Activated T-helper 2 cell treated with anti-CD3 and anti-CD28 coated beads, Interferon-gamma antibody, Interleukin-2, Interleukin-4, amounts not matched to agents 10 μg/mL and 5 μg/mL and 100 μg/mL, durations not matched to agents 14 hours and 24 hours and 36 hours (primary cell): ENCODE measurements at regions not wholly inside any gene's neighbourhood (a gene's known extent, or its start where the extent isn't known, plus 50 kb on each side); places are given as distances from the start of the nearest gene placed in this dataset.

Experiments
- DNase-seq: peaks from one replicate; pipeline ENCODE4 v3.0.0; 2021; ENCODE audit warnings: low spot score
- H3K27ac Mint-ChIP-seq: one replicate; pipeline ENCODE4 v1.8.0; 2021; ENCODE audit warnings: mixed read lengths
- H3K27me3 Mint-ChIP-seq: one replicate; pipeline ENCODE4 v1.8.0; 2021; ENCODE audit warnings: low read depth, mixed read lengths
- H3K36me3 Mint-ChIP-seq: one replicate; pipeline ENCODE4 v1.8.0; 2021; ENCODE audit warnings: low read depth, mixed read lengths
- H3K4me1 Mint-ChIP-seq: one replicate; pipeline ENCODE4 v1.8.0; 2021; ENCODE audit warnings: low read depth, mixed read lengths
- H3K4me3 Mint-ChIP-seq: one replicate; pipeline ENCODE4 v1.8.0; 2021; ENCODE audit warnings: low read depth, mild to moderate bottlenecking, moderate library complexity, mixed read lengths
- H3K9me3 Mint-ChIP-seq: one replicate; pipeline ENCODE4 v1.8.0; 2021; ENCODE audit warnings: mixed read lengths
- intact Hi-C: fragments of 100-400 bp; cut with micrococcal nuclease; formaldehyde crosslinking; loops from one replicate; pipeline ENCODE4 v1.15.1; 2023

DNA sequence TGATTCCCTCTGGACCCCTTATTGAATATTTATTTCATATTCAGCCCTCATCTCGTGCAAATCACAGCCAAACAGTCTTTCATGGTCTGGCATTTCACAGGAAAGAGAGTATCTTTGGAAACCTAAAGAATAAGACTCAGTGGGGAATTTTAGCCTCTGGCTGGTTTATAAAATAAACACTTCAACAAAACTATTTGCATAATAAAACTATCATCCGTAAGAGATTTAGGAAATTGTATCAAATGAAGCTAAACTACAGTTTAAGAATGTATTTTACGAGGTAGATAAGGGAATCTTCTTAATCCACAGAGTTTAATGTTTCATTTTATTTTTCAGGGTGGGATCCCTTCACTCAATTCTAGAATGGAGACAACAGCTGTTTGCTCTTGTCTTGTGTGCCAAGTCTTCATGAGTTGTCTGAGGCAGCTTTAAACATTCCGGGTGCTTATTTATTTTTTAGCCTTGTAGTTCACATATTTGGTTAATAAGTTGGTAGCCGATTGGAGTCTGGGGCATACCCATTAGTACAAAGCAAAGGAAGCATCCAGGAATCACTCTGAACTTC, 634.4 kb upstream of the KLF12 start:
- Mint-ChIP-seq H3K36me3 (no peaks in the 10 kb centered on the region), H3K9me3 (no peaks in the 10 kb centered on the region), H3K4me1 (no peaks in the 10 kb centered on the region), H3K27ac (no peak overlapping the region), H3K27me3 (no peaks in the 10 kb centered on the region), H3K4me3 (no peak overlapping the region)
- no peak for DNase-seq
- intact Hi-C loops: no loop called here

DNA sequence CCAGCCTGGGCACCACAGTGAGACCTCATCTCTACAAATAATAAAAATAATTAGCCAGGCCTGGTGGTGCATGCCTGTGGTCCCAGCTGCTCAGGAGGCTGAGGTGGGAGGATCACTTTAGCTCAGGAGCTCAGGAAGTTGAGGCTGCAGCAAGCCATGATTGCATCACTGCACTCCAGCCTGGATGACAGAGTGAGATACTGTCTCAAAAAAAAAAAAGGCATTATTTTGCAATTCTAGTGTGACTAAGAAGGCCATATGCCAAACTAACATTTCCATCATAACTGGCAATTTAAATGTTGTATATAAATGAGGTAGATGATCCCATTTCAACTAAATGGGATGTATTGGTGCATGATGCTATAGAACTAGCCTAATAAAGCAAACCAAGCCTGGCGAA, 632.8 kb upstream of the KLF12 start:
- no peaks in the 10 kb centered on the region for H3K9me3 Mint-ChIP-seq

DNA sequence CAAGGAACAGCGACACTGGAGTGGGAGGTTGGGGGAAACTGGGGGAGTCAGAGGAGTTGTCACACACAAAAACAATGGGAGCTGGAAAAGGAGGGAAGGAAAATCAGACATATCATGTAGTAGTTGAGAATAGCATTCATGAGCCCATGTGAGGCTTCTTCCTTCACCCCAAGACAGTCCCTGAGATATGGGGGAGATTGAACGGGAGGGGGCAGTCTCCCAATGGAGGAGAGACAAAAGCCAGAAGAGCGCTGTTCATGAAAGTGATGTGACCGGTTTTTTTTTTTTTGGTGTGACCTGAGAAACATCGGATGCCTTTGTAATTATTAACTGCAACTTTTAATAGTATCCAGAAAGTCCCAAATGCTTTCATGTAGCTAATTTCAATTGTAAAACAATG, 631.8 kb upstream of the KLF12 start:
- H3K27me3 Mint-ChIP-seq: no peaks in the 10 kb centered on the region
- DNase-seq: no peak
- H3K4me1 Mint-ChIP-seq: no peaks in the 10 kb centered on the region
- no peaks in the 10 kb centered on the region for H3K36me3 Mint-ChIP-seq
- intact Hi-C loops: no loop called here
- H3K4me3 Mint-ChIP-seq: no peak overlapping the region
- H3K27ac Mint-ChIP-seq: no peak overlapping the region
- no peaks in the 10 kb centered on the region for H3K9me3 Mint-ChIP-seq

More for the DNA sequence above, 632.8 kb upstream of the KLF12 start:
- no peak overlapping the region for H3K27ac Mint-ChIP-seq
- H3K36me3 Mint-ChIP-seq: no peaks in the 10 kb centered on the region
- intact Hi-C loops: no loop called here
- DNase-seq: no peak
- H3K27me3 Mint-ChIP-seq: no peaks in the 10 kb centered on the region
- H3K4me3 Mint-ChIP-seq: no peak overlapping the region
- no peaks in the 10 kb centered on the region for H3K4me1 Mint-ChIP-seq

DNA sequence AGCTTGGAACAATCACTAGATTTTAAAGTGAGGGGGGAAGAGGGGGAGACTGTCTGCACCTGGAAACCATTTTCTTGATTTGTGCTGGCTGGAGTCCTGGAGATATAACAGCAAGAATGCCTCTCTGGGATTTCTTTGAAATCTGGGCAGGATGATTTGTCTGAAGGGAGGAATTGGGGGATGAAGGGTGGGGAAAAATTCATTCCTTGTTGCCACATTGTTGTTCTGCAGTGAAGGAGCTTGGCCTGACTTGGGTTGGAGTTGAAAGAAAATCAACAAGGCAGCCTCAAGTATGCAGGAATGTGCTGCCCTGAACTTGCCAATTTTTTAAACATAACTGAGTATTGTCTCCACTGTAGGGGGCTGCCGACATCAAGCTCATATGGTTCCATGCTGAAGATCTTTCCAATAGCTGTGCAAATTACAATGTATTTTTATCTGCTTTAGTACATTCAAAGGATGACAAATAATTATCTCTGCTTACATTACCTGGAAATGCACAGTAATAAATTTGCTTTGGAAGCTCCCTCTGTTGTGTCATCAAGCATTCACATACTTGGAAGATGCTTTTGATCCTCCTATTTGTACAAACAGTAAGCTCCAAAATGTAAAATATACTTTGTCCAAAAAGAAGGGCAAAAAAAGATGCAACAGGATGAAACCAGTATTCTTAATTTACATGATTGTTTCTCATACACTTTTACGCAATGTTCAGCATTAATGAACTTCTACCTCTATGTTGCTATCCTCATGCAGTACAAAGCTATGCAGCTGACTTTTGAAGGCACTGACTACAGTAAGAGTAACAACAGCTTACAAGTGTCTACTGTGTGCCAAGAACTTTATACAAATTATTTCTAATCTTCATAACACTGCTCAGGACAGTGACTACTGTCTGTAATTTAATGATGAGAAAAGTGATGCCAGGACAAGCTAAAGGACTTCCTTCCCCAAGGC, 627.9 kb upstream of the KLF12 start:
- Mint-ChIP-seq H3K4me1 (no peaks in the 10 kb centered on the region), H3K4me3 (no peak overlapping the region), H3K27me3 (no peaks in the 10 kb centered on the region), H3K36me3 (no peaks in the 10 kb centered on the region), H3K27ac (no peak overlapping the region), H3K9me3 (no peaks in the 10 kb centered on the region)
- intact Hi-C loops: loop anchor here (5.0 kb wide), 1 partner anchor 440 kb away; no protein-coding TSS in a partner anchor
- DNase-seq: no peak

DNA sequence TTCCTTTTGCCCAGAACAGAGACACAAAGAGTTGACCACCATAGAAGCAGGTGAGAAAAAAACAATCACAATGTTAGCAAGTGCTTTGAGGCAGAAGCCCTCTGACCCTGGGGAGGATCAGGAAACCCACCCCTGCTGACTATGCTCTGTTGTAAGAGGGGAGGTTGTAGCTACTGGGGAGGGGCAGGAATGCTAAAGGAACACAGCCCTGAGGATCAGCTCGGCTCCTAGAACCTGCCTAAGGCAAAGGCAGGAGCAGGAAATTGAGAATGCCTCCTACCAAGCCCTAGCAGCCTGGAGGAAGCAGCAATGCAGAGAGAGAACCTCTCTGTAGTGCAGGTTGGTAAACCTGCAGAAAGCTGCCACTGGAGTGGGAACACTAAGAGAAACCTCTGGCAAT, 624.0 kb upstream of the KLF12 start:
- DNase-seq: no peak
- Mint-ChIP-seq H3K36me3 (no peaks in the 10 kb centered on the region), H3K27me3 (no peaks in the 10 kb centered on the region), H3K9me3 (no peaks in the 10 kb centered on the region), H3K27ac (no peak overlapping the region), H3K4me3 (no peak overlapping the region), H3K4me1 (no peaks in the 10 kb centered on the region)
- intact Hi-C loops: no loop called here

DNA sequence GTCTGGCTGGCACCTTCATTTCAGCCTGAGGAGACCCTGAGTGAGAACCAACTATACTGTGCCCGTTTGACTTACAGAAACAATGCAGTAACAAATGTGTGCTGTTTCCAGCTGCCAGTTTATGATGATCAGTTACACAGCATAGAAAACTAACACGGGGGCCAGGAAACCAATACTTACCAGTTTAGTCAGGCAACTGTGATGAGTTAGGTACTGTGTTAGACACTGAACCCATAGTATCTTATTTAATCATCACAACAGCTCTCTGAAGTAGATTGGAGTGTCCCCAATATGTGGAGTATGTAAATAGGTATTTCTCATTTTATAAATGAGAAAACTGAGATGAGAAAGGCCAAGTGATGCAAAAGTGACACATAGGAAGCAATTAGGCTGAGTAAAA, 620.9 kb upstream of the KLF12 start:
- Mint-ChIP-seq H3K9me3 (no peaks in the 10 kb centered on the region), H3K4me1 (no peaks in the 10 kb centered on the region), H3K36me3 (no peaks in the 10 kb centered on the region), H3K27ac (no peak overlapping the region), H3K27me3 (no peaks in the 10 kb centered on the region), H3K4me3 (no peak overlapping the region)
- DNase-seq: no peak
- intact Hi-C loops: no loop called here

DNA sequence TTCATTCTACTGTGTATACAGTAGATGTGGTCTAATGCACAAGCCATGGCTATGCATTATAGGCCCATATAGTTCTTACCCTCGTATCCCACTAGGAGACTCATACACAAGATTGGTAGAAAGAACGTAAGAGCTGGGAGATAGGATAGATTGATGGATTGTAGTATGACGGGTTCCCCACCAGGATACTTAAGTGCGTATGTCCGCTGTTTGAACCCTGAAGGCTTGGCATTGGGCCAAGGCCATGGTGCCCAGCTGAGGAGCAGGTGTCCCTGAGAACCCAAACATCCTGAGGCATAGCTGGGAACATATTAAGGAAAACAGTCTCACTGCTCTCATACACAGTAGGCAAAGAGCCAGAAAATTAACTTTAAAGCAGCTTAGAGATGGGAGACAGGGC, 617.5 kb upstream of the KLF12 start:
- Mint-ChIP-seq H3K36me3 (no peaks in the 10 kb centered on the region), H3K27me3 (no peaks in the 10 kb centered on the region), H3K27ac (no peak overlapping the region), H3K4me3 (no peak overlapping the region), H3K4me1 (no peaks in the 10 kb centered on the region), H3K9me3 (no peaks in the 10 kb centered on the region)
- DNase-seq: no peak
- intact Hi-C loops: no loop called here

DNA sequence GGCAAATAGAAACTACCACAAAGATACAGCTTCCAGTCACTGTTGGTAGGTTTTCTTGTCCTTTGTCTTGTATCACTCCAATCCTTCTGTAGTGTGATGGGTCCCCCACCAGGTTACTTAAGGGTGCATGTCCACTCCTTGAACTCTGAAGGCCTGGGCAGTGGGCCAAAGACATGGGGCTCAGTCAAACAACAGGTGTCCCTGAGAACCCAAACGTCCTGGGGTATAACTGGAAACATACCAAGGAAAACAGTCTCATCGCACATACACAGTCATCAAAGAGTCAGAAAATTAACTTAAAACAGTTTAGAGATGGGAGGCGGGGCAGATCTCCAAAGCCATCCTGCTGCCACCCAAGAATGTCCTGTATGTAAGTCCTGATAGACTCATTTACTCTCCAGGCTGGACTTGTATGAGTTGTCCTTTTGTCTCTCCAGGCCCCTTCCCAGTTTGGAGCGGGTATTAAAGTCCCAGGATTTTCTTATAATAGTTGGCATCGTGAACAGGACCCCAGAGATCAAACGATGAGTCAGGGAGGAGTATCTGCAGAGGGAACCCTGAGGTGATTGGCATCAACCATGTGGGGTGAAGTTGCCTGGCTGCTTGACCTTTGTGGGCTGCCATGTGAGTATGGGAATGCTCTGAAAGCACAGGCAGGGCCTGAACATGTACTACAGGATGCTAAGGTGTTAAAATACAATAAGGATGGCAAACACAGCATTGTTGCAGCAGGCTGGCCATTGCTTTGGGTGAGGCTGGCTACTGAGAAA, 613.2 kb upstream of the KLF12 start:
- no peak overlapping the region for H3K4me3 Mint-ChIP-seq
- H3K27me3 Mint-ChIP-seq: no peaks in the 10 kb centered on the region
- H3K36me3 Mint-ChIP-seq: no peaks in the 10 kb centered on the region
- no peak overlapping the region for H3K27ac Mint-ChIP-seq
- intact Hi-C loops: no loop called here
- H3K9me3 Mint-ChIP-seq: no peaks in the 10 kb centered on the region
- DNase-seq: no peak
- H3K4me1 Mint-ChIP-seq: no peaks in the 10 kb centered on the region

DNA sequence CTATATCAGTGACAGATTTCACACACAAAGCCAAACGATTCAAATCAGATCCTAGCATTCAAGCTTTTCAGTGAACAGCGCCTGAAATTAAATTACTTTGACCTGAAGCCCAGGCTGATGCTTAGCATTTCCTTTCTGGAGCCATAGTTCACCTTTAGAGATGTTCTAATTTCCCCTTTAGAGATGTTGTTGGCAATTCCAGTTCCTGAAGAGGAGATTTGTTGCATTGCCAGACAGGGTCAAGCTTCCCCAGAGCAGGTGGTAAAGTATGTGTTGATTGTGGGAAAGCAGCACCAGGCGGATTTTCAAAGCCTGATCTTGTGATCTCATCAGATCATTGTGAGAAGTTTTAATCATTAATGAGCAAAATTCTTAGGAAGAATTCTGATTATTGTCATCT, 609.8 kb upstream of the KLF12 start:
- intact Hi-C loops: no loop called here
- no peak overlapping the region for H3K4me3 Mint-ChIP-seq
- no peaks in the 10 kb centered on the region for H3K36me3 Mint-ChIP-seq
- no peak for DNase-seq
- no peak overlapping the region for H3K27ac Mint-ChIP-seq
- no peaks in the 10 kb centered on the region for H3K4me1 Mint-ChIP-seq
- H3K27me3 Mint-ChIP-seq: no peaks in the 10 kb centered on the region
- no peaks in the 10 kb centered on the region for H3K9me3 Mint-ChIP-seq

DNA sequence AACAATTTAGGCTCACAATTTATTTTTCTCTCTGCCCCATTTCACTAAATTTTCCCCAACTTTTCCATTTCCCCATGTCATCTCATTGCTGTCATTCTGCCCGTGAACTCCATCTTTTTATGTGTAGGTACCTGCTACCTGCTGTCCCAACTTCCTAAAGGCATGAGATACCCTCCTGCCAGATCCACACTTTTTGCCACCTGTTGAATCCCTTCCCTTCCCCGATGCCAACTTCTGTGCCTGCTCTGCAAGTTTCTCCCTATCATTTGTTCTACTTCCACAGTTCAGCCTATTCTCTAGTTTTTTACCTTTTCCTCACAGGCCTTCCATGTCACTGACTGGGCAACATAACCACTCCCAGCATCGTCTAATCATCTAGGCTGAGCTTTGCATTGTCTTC, 607.5 kb upstream of the KLF12 start:
- Mint-ChIP-seq H3K4me3 (no peak overlapping the region), H3K27me3 (no peaks in the 10 kb centered on the region), H3K9me3 (no peaks in the 10 kb centered on the region), H3K4me1 (no peaks in the 10 kb centered on the region), H3K27ac (no peak overlapping the region), H3K36me3 (no peaks in the 10 kb centered on the region)
- DNase-seq: no peak
- intact Hi-C loops: no loop called here

DNA sequence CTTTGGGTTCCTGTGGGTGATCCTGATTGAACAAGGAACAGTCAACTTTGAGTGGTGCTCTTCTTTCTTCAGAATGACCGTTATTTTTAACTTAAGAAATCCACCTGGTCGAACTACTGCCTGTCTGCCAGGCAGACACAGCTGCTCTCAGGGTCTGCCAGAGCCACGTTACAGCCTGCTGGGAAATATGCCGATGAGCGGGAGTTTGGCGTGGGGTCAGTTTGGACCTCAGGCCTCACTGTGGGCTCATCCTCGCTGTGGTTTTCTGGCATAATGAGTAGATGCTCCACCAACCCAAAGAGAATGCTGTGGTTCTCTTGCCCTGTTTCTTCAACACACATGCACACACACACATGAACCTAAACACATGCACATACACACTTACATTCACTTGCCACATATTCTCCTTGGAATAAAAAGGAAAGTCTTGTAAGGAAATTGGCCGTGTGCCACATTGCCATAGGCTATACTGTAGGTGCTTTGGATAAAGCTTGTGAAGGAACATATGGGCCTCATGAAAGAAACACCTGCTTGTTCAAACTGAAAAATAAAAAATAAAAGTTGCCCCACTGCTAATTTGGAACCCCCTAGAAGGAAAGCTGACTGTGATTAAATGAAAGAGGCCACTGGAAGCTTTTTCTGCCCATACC, 598.7 kb upstream of the KLF12 start:
- H3K27ac Mint-ChIP-seq: no peak overlapping the region
- H3K36me3 Mint-ChIP-seq: no peaks in the 10 kb centered on the region
- intact Hi-C loops: no loop called here
- no peaks in the 10 kb centered on the region for H3K9me3 Mint-ChIP-seq
- no peaks in the 10 kb centered on the region for H3K27me3 Mint-ChIP-seq
- no peak for DNase-seq
- no peaks in the 10 kb centered on the region for H3K4me1 Mint-ChIP-seq
- H3K4me3 Mint-ChIP-seq: no peak overlapping the region

DNA sequence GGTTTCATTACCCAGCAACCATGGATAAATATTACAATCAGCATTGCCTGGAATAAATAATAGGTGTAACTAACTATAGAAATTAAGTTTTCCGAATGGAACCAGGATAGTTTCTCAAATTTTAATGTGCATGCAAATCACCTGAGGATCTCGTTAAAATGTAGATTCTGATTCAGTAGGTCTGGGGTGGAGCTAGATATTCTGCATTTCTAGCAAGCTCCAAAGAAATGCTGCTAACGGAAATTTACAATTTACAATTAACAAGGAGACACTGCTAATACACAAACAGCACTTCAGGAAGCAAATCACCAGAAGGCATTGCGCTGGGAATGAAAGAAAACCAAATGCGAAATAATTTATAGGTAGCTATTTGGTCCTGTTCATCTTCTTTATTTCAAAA, 597.5 kb upstream of the KLF12 start:
- intact Hi-C loops: no loop called here
- no peak overlapping the region for H3K27ac Mint-ChIP-seq
- no peaks in the 10 kb centered on the region for H3K9me3 Mint-ChIP-seq
- H3K4me3 Mint-ChIP-seq: no peak overlapping the region
- H3K27me3 Mint-ChIP-seq: no peaks in the 10 kb centered on the region
- no peak for DNase-seq
- no peaks in the 10 kb centered on the region for H3K4me1 Mint-ChIP-seq
- no peaks in the 10 kb centered on the region for H3K36me3 Mint-ChIP-seq
